GM12878 (cell line): ENCODE measurements at regions not wholly inside any gene's neighbourhood (a gene's known extent, or its start where the extent isn't known, plus 50 kb on each side); places are given as distances from the start of the nearest gene placed in this dataset.

Source experiments
- ATAC-seq: fragments of 200-7000 bp; cut with Tn5 transposase; 3 replicates; pipeline ENCODE4 v1.9.1; 2020; ENCODE audit warnings: mild to moderate bottlenecking, moderate library complexity
- BruUV-seq: library from RNA; stranded (reverse); fragments of 400-500 nt; replicated peaks from 2 replicates; lab custom pipeline; 2021; lab: Mats Ljungman, UMichigan
- CTCF ChIA-PET: fragments of 300-600 bp; sonication (Branson Sonifier 250); formaldehyde crosslinking; extraction: SDS; loops from one replicate; lab custom pipeline; 2021; ENCODE audit warnings: inconsistent platforms; lab: Yijun Ruan, JAX
- POLR2A ChIA-PET: fragments of 350-600 bp; formaldehyde crosslinking; extraction: SDS; loops from one replicate; lab custom pipeline; 2021; ENCODE audit warnings: inconsistent platforms; lab: Charles Lee
- RAD21 ChIA-PET: fragments of 300-600 bp; sonication (Branson Sonifier 250); formaldehyde crosslinking; loops from one replicate; lab custom pipeline; 2023; ENCODE audit warnings: antibody characterized with exemption; ENCODE audit not compliant: unreplicated experiment; lab: Charles Lee
- SMC1A ChIA-PET: fragments of 300-600 bp; sonication (Branson Sonifier 250); formaldehyde crosslinking; loops from one replicate; lab custom pipeline; 2023; ENCODE audit not compliant: unreplicated experiment, uncharacterized antibody; lab: Charles Lee
- DNase-seq: peaks from one replicate; pipeline ENCODE4 v3.0.0-alpha.2; 2011; ENCODE audit warnings: low read depth, low spot score
- FAIRE-seq: peaks from 3 replicates; lab custom pipeline; 2011; peaks lifted over from hg19 to GRCh38; lab: Jason Lieb, UNC
- H2AFZ ChIP-seq: 2 replicates; pipeline ENCODE4 v1.6.0; 2011; ENCODE audit warnings: low read depth, low read length, control low read depth; ENCODE audit not compliant: control insufficient read depth
- H3K27ac ChIP-seq: 2 replicates; pipeline ENCODE4 v1.5.1; 2011; ENCODE audit warnings: control low read depth; ENCODE audit not compliant: control insufficient read depth, insufficient read depth
- H3K27me3 ChIP-seq, 2 experiments: replicated peaks in 1 of 2; 2 replicates each; pipeline versions ENCODE4 v1.6.0 to v1.6.1; 2011; ENCODE audit warnings: low read length in 1 of 2; ENCODE audit not compliant: control insufficient read depth in 2 of 2, insufficient read depth in 2 of 2
- H3K36me3 ChIP-seq, 2 experiments: 2 replicates each; pipeline ENCODE4 v1.5.1; 2011; ENCODE audit warnings: low read length in 1 of 2; ENCODE audit not compliant: control insufficient read depth in 2 of 2, insufficient read depth in 2 of 2
- H3K4me1 ChIP-seq: 2 replicates; pipeline ENCODE4 v1.6.1; 2011; ENCODE audit warnings: mild to moderate bottlenecking, low read length, moderate library complexity, mixed read lengths; ENCODE audit not compliant: control insufficient read depth, insufficient read depth
- H3K4me2 ChIP-seq: 2 replicates; pipeline ENCODE4 v1.6.0; 2011; ENCODE audit warnings: control low read depth; ENCODE audit not compliant: control insufficient read depth, insufficient read depth
- H3K4me3 ChIP-seq: fragments of 200-600 bp; sonication (generic); 2 replicates; pipeline ENCODE4 v1.5.1; 2016
- H3K79me2 ChIP-seq: 2 replicates; pipeline ENCODE4 v1.6.0; 2011; ENCODE audit warnings: low read length; ENCODE audit not compliant: control insufficient read depth, insufficient read depth
- H3K9ac ChIP-seq: 2 replicates; pipeline ENCODE4 v1.8.0; 2011; ENCODE audit warnings: low read length, control low read depth, mixed read lengths; ENCODE audit not compliant: control insufficient read depth, insufficient read depth
- H3K9me3 ChIP-seq: replicated peaks from 3 replicates; pipeline ENCODE4 v1.5.1; 2011; ENCODE audit warnings: mild to moderate bottlenecking, low read length; ENCODE audit not compliant: control insufficient read depth, insufficient read depth
- H4K20me1 ChIP-seq: 2 replicates; pipeline ENCODE4 v1.6.0; 2011; ENCODE audit not compliant: control insufficient read depth, insufficient read depth
- CHD4 ChIP-seq: fragments of 200-600 bp; sonication (generic); IDR thresholded peaks from 2 replicates; pipeline ENCODE4 v1.6.1; 2016; ENCODE audit warnings: mild to moderate bottlenecking
- EED ChIP-seq: sonication (generic); IDR thresholded peaks from 2 replicates; pipeline ENCODE4 v1.6.1; 2016; ENCODE audit warnings: antibody characterized with exemption, low read depth
- EP300 ChIP-seq, 2 experiments: fragments of 150-350 bp in 1 of 2; IDR thresholded peaks; 2 replicates each; pipeline ENCODE4 v1.6.1; 2011 to 2012; ENCODE audit warnings: low read depth in 2 of 2, low read length in 2 of 2, borderline replicate concordance in 1 of 2, improper control_type of control experiment in 1 of 2, inconsistent platforms in 1 of 2; ENCODE audit not compliant: control insufficient read depth in 1 of 2
- HSF1 ChIP-seq: fragments of 150-350 bp; IDR thresholded peaks from 2 replicates; pipeline ENCODE4 v1.6.1; 2014; ENCODE audit warnings: mild to moderate bottlenecking, low read depth, low read length
- IKZF1 ChIP-seq: fragments of 450-650 bp; conservative IDR thresholded peaks from 2 replicates; pipeline ENCODE4 v1.6.1; 2017; ENCODE audit warnings: antibody characterized with exemption, mild to moderate bottlenecking
- KDM1A ChIP-seq: fragments of 200-600 bp; sonication (generic); IDR thresholded peaks from 2 replicates; pipeline ENCODE4 v1.6.1; 2016; ENCODE audit warnings: borderline replicate concordance
- MEF2A ChIP-seq: IDR thresholded peaks from 2 replicates; pipeline ENCODE4 v1.6.1; 2011; ENCODE audit warnings: low read depth, mild to moderate bottlenecking, low read length, moderate library complexity; ENCODE audit not compliant: insufficient read depth
- PAX5 ChIP-seq: IDR thresholded peaks from 2 replicates; pipeline ENCODE4 v1.6.1; 2011; ENCODE audit warnings: low read depth, low read length, borderline replicate concordance
- POLR2A ChIP-seq: IDR thresholded peaks from 2 replicates; pipeline ENCODE4 v1.6.1; 2011; ENCODE audit warnings: low read depth, mild to moderate bottlenecking, low read length
- SKIL ChIP-seq: fragments of 450-650 bp; IDR thresholded peaks from 2 replicates; pipeline ENCODE4 v1.6.1; 2017; ENCODE audit warnings: mild to moderate bottlenecking, low read depth, inconsistent platforms; ENCODE audit not compliant: poor library complexity, severe bottlenecking
- WRNIP1 ChIP-seq: IDR thresholded peaks from 2 replicates; pipeline ENCODE4 v1.6.1; 2011; ENCODE audit warnings: low read depth, low read length, improper control_type of control experiment, borderline replicate concordance
- in situ Hi-C: fragments of 300-500 bp; cut with MboI; formaldehyde crosslinking; loops from 9 replicates; pipeline ENCODE4 v1.14.3; 2018; ENCODE audit warnings: mixed read lengths
- intact Hi-C: fragments of 100-400 bp; cut with micrococcal nuclease; formaldehyde crosslinking; loops from one replicate; pipeline ENCODE4 v1.14.2; 2022; ENCODE audit not compliant: unreplicated experiment

- CTCF ChIA-PET, result no interaction called here
- no peak for ATAC-seq
- Histone ChIP-seq H3K27ac (no peak overlapping the region), H3K9me3 (no peaks in the 10 kb centered on the region), H3K9ac (no peak overlapping the region), H3K79me2 (no peaks in the 10 kb centered on the region), H3K4me2 (no peak overlapping the region), H4K20me1 (no peaks in the 10 kb centered on the region), H2AFZ (no peak overlapping the region), H3K4me1 (no peaks in the 10 kb centered on the region), H3K36me3 (no peaks in the 10 kb centered on the region), H3K4me3 (no peak overlapping the region), H3K27me3 (no peaks in the 10 kb centered on the region)
- no peak for FAIRE-seq
- RAD21 ChIA-PET, result no interaction called here
- SMC1A ChIA-PET, result interaction anchor here (1.2 kb wide), 1 partner anchor 10 kb away, joined by 5 read pairs; no protein-coding TSS in a partner anchor
- POLR2A ChIA-PET, result no interaction called here
- no peak for DNase-seq
- TF ChIP-seq HSF1 (no peak), POLR2A (no peak), KDM1A (no peak), IKZF1 (no peak), SKIL (no peak), PAX5 (no peak), WRNIP1 (no peak), MEF2A (no peak), CHD4 (no peak), EP300 (IDR thresholded peaks at IDR 0.05; ENCODE audit: borderline replicate concordance in 1 of 2, control insufficient read depth in 1 of 2, low read depth in 2 of 2, low read length in 2 of 2) (no peak), EED (no peak)
- intact Hi-C loops, result no loop called here
- in situ Hi-C loops, result no loop called here
- BruUV-seq, result no TSS peak
These were observed 546.9 kb upstream of the RIOK2 start for GRCh38 chr5:97729938-97730337.
